ENCODE measurements at regions not wholly inside any gene's neighbourhood (a gene's known extent, or its start where the extent isn't known, plus 50 kb on each side); places are given as distances from the start of the nearest gene placed in this dataset.
"Not testable (repeated sequence)": the region's sequence is repeated elsewhere in the genome, so short reads cannot be mapped to it uniquely, and the experiment has no call there.

DNA sequence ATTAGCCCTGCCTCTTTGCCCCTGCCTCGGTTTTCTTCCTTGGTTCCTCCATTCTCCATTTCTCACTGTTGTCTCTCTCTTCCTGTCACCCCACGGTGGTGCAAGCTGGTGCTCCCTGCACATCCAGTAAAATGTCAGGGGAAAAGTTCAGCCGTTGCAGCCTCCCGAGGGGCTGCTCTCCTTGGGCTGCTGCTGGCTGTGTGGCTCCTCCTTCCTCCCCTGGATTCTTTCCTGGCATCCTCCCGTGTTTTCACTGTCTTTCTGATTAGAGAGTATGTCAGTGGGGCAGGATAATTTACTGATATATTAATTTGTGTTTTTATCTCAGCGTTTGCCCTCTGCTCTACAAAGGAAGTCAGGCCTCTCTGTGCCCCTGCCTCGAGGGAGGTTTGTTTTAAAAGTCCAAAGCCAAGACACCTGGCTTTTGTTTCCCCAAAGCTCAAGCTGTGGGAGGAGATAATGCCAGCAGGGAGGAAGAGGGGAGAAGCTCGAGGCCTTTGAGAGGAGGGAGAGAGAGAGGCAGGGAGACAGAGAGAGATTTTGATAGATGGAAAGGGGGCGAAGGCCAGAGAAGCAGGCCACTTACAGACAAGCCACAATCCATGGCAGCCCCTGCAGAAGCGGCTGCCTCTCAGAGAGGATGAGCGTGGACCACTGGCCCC, 150.3 kb upstream of the NR2F2 start:
- no peak for DNase-seq

DNA sequence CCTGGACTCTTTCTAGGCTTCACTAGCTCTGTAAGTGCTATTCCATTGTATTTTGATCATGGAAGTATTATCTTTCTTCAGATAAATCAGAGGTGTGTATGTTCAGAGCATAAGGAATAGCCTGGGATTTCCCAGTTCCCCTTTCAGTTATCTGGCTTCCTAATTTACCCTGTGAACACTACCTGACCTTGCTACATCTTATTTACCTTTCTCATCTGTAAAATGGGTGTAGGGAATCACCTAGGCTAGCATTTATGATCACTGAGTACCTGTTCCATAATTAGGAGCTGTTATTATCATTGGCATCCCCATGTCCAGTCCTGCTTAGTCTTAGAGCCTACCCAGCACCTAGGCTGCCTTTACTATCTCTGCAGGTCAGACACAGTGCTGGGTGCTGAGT, 149.3 kb upstream of the NR2F2 start:
- DNase-seq: no peak

DNA sequence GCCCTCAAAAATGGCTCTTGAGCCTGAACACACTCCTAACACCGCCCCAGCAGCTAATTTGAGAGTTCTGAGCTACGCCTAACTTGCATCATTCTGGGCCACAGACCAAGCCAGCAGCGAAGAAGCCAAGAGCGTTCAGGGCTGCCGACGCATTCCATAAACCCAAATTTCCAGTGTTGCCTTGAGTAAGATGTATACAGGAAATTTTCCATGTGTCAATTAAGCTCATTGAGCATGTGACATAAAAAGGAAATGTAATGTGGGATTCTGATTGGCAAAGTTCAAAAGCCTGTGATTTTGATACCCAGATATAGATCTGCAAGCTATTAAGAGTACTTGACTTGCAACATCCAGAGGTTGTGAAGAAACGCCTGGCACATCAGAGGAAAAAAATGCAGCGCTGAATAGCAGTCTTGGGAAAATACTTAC, 148.6 kb upstream of the NR2F2 start:
- DNase-seq: no peak

DNA sequence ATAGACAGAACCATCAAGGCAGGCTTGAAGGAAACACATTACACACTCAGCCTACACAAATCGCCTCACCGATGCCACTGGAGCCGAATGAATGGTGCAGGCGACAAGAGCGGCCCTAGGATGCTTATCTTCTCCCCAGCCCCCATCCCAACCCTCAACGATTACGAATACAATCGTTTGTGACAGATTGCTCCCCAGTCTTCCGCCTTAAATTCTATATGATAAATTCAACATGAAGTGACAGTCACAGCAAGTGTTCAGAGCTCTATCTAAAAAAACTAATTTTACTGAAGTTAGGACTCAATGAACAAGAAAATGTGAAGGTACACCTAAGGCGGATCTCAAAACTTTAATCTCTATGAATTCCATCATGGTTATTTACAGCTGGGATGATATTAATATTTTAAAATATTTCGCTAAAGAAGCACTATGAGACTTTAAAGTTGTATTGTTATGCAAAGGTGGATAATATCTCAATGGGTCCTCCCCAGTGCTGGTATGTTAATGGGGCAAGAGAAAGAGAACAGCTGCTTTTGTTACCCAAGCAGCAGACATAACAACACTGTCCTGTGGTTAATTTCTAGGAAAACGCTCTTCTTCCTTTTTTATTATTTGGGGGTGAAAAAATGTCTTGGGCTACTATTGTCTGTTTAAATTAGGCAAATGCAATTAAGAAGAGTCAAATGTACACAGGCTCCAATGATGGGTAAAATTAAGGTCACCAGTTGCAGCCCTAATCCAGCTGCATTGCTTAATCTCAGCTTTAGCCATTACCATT, 147.6 kb upstream of the NR2F2 start:
- no peak for DNase-seq

DNA sequence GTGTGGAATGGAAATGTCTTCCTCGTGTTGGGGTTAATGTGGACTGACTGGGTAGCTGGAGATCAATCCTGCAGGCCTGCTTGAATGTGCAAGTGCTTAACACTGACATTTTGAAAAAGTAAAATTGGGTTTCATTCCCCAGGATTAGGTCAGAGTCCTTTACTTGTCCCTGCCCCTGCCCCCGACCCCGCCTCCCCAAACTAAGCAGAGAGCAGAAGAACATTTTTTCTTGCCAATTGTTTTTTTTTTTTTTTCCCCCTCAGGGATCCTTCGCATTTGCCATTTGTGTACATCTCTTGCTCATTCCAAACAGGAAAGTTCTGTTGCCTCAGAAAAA, 147.0 kb upstream of the NR2F2 start:
- no peak for DNase-seq

DNA sequence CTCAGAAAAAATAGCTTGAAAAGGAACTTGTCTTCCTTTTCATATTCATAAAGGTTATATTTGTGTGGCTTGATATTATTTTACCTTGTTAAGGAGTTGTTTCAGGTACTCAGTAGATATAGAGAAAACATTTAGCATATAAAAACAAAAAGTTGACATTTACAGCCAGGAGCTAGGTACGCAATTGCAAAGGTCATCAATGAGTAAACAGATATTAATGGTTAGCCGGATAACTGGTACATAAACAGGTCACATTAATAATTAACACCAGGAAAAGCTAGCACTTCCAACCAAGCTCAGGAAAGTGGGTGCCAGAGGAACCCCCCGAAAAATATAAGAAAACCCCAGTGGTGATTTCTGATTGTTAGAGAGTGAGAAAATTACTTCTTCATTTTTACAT, 146.6 kb upstream of the NR2F2 start:
- no peak for DNase-seq

DNA sequence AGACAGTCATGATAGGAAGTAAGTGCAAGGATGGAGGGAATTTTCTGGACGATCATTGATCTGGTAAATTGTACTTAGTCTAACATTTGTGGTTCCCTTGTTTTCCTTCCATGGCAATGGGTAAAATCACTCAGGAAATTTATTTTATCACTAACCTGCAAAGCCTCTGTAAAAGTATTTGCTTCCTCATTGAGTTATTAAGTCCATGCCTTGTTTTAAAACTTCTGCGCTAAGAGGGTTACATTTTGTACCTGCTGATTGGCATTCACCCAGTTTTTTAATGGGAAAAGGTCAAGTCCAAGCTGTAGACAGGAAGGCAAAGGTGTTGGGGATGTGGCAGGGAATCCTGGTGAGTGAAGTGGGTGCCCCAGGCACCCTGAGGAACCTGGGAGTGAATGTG, 146.2 kb upstream of the NR2F2 start:
- DNase-seq: no peak

DNA sequence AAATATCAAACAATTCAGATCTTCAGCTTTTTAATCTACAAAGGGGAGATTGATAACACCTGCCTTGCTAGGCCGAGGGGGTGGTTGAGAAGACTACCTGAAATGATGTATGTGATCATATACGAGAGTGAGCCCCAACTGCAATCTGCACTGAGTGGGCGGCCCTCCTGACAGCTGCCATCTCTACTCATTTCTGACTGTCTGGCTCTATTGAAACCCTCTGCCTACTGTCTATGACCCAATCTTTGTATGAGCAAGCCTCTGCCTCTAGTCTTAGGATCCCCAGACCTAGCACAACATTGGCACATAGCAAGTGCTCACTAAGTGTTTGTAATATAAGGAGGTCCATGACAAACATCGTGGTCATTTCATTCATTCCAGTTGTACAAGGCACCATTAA, 144.4 kb upstream of the NR2F2 start:
- DNase-seq: no peak

DNA sequence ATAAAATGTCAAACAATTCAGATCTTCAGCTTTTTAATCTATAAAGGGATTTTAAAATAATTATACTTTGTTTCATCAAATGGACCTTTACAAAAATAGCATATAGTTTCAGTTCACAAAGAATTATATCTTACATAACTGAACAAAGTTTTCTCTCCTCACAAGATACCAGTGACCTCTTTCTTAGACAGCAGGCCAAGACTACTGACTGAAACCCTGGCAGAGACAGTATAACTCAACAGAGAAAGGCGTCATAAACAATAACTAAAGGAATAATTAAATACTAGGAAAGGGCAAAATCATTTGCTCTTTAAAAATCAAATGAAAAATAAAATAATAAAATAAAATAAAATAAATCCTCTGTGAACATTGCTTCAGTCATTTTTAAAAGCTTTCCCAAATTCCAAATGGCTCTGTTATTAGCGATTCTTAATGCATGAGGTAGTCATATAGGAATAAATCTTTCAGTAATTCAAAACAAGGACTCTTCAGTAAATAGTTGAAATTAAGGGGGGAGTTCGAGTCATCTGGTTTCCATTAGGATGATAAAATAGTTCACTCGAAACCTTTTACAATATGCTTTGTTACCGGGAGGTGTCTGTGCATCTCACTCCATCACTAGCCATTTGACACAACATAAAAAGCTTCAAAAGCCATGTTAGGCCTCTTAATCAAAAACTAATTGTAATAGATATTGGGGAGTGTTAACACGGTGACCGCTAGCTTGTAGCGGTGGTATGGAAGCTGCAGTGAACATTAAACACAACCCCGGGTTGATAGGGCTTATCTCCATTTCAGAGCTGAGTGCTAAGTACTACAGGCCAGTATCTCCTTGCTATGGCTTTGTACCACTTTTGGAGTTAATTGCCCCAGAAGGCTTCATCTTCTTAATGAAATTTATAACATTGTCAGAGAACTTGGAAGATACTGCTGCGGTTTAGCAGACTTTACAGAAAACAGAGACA, 142.9 kb upstream of the NR2F2 start:
- DNase-seq: no peak

DNA sequence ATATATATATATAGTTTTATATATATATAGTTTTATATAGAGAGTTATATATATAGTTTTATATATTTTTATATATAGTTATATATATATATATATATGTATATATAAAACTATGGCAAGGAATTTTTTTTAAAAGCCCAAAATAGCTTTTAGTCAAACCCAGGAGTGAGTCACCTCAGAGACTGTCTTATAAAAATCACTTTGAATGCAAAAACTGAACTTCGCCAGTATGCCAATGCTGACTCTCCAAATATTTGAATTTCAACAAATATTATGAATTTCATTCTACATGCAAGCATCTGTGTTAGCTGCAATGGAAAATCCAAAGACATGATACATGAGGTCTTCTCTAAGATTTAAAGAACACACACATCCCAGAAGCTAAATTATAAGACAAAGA, 132.8 kb upstream of the NR2F2 start:
- DNase-seq: no peak

DNA sequence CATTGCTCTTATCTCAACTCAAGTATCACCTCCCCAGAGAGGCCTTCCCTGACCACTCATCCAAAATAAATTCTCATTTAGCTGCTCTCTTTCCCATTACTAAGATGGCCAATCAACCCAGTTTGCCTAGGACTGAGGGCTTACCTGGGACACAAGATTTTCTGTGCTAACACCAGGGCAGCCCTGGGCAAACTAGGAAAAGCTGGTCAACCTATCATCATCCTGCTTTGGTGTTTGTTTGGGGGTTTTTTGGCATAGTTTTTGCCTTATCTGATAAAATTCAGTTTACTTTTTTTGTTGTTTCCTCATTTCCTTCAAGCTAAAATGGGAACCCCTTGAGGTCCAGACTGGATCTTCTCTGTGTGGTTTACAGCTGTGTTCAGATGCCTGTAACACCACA, 131.4 kb upstream of the NR2F2 start:
- DNase-seq: no peak

DNA sequence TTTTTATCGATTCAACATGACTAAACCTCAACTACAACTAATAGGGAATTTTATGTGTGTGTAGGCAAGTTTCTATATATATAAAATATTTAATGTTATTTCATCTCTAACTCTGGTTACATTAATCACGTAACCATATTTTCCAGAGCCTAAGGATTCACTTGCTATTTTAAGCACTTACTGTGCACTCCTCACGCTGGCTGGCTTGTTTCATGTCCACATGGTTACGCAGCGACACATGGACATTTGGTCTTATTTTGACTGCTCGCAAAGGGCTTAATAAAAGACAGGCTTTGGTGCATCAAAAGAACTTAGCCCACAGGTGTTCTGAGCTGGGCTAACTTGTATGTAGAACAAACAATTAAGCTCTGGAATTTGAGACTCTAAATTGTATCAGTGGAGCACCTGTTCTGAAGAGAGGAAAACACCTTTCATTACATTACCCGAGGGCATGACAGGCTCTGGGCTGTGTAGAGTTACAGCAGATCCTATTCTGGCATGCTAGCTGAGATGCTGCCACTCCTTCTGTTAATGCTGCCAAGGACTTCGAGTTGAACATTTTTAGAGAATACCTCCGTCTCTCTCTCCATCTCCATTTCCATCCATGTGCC, 130.0 kb upstream of the NR2F2 start:
- DNase-seq: no peak

DNA sequence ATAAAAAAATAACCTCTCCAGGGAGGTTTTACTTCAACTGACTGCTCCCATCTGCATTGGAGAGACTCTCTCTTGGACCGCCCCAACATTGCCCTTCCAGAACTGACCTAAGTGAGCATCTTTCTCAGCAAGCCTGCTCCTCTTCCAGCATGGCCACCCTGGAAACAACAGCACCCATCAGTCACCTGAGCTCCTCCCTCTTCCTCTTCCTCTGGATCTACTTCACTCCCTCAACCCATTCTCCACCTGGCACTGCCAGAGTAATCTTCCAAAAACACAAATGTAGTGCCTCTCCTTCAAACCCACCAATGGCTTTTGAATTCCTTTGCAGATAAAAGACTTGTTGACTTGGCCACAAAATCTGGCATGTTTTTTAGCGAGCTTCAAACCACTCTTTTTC, 128.8 kb upstream of the NR2F2 start:
- no peak for DNase-seq

DNA sequence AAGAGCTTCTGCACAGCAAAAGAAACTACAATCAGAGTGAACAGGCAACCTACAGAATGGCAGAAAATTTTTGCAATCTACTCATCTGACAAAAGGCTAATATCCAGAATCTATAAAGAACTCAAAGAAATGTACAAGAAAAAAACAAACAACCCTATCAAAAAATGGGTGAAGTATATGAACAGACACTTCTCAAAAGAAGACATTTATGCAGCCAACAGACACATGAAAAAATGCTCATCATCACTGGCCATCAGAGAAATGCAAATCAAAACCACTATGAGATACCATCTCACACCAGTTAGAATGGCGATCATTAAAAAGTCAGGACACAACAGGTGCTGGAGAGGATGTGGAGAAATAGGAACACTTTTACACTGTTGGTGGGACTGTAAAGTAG, 124.9 kb upstream of the NR2F2 start:
- not testable (repeated sequence) for DNase-seq

DNA sequence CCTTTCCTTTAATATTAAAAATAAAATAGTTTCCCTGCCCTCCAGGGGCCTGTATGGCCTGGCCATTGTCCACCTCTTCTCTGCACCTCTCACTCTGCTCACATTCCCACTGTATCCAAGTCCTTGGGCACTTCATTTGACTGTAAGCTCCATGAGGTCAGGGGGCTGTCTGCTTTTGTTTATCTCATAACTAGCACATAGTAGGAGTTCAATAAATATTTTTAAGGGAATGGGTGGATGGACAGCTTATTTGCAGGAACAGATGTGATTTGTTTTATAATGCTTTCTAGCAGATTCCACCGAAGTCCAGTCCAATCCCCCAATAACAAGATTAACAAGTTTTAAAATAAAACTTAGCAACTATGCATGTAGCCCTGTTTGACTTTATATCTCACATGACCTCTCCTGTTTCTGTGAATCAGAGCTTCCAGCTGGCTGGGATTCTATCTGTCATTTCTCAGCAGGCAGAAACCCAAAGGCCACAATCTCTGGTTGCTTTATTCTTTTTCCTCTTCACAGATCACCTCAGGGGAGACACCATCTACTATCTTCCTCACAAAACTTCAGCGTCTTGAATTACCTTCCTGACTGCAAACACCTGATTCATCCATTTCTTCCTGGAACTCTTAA, 123.0 kb upstream of the NR2F2 start:
- no peak for DNase-seq

DNA sequence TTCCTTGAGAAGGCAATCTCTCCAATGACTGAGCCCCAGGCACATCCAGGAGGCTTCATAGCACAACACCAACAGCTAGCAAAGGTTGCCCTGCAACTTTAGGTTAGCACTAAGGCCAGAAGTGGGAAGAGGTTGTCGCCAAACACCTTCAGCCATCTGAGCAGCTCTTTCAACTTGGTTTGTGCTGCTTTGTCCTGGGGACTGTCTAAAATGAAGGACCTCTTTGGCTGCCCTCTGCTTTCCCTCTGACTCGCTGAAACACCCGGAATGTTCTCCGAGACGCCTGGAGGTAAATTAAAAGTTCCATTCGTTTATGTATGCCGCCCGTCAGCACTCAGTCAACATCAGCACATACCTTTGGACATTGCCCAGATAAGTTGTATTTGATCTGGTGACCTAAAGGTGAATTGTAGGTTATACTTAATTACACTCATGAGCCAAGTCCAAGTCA, 121.2 kb upstream of the NR2F2 start:
- DNase-seq: no peak

DNA sequence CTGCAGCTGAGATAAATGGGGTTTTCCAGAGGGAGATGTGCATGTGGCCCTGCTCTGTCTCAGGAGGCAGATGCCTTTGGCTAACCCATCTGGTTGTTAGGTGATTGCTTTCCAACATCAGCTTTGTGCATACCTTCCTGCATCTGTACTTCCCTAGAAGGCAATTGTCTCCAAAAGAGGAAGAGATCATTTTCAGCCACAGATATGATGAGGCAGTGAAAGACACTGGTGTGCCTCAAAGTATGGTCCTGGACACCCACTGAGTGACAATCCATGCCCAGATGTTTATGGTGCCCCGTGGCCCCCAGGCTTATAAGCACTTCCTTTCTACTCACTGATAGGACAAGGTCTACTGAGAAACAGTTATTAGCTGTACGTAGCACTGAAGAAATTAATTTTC, 117.5 kb upstream of the NR2F2 start:
- DNase-seq: no peak

DNA sequence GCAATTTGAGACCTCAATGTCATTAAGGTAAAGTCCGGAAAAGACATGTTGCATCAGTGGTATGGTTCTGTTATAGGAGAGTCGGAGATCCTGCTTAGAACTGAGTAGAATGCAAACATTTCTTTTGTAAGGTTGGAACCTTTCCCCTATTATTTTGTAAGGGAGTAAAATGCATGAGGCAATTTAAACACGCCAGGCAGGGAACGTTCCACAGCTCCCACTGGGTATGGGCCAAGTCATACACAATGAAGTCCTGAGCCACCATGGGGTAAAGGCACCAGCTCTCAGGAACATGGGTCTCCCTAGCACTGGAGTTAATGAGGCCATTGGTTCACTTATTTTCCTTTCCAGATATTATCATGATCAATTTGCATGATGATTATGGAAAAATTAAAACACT, 116.6 kb upstream of the NR2F2 start:
- DNase-seq: no peak

DNA sequence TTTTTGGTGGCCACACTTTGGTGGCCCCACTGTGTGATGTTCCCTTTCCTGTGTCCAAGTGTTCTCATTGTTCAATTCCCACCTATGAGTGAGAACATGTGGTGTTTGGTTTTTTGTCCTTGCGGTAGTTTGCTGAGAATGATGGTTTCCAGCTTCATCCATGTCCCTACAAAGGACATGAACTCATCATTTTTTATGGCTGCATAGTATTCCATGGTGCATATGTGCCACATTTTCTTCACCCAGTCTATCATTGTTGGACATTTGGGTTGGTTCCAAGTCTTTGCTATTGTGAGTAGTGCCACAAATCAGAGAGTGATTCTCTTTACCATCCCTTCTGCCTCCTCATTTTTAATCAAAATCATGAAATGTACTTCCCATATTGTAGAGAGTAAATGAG, 114.0 kb upstream of the NR2F2 start:
- DNase-seq: not testable (repeated sequence)

DNA sequence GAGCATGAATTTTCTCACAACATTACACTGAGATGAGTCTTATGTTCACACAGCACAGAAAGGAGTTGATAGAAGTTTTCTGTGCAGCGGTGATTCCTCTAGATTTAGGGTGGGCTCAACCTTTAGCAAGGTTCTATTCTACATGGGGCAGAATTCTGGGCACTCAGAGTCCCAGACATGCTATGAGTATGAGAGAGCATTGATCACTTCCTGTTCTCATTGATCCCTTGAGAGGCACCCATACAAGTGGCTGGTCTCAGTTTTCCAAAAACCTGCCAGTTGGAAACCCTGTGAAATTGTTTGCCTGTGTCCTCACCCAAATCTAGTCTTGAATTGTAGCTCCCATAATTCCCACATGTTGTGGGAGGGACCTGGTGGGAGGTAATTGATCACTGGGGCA, 112.5 kb upstream of the NR2F2 start:
- DNase-seq: no peak

DNA sequence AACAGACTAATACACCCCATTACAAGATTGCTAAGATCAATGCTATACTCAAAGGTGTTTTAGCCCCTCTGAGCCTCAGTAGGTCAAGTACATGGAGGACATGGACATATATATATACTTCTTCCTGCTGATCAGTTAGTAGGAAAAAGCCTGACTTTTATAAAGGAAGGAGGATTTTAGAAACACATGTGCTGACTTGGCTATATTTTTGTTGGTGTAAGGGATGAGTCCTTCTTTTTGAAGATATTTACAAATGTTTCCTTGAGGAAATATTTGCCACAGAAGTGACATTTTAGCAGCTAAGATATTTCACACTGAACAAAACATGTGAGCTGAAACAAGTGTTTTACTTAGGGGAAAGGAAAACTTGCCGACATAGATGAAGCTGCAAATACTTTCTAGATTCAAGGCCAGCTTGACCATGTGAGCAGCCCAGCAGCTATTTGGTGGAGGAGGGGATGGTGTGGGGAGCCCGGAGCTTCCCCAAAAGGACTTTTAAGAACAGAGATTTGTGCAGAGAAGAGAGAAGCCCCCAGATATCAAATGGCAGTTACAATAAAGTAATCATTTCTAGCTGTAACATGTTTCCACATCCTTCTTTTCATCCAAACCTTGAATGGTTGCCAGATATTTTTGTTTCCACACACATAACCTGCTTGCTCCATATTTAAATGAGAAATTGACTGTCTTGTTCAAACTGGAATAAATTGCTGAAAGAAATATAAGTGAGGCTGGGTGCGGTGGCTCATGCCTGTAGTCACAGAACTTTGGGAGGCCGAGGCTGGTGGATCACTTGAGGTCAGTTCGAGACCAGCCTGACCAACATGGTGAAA, 111.7 kb upstream of the NR2F2 start:
- no peak for DNase-seq

DNA sequence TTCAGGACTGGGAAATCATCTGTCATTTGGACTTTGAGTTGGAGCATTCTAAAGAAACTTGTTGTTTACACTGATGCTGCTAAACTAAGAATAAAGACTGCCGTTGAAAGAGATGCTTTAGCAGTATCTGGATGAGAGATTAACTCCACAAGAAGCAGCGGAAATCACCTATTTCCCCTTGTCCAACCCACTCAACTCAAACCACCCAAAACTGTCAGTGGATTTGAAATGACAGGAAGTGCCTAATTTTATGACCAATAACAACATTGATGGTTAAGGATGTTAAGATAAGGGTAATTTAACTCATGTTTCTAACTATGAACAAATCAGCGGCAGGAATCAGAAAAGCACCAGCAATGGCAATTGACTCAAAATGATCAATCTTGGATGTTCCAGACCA, 110.8 kb upstream of the NR2F2 start:
- DNase-seq: no peak
